ENCODE measurements at regions not wholly inside any gene's neighbourhood (a gene's known extent, or its start where the extent isn't known, plus 50 kb on each side); places are given as distances from the start of the nearest gene placed in this dataset.

- DNase-seq (no peak), ATAC-seq (ENCODE audit: low FRiP score) (no peak)
- Histone ChIP-seq H3K27me3 (ENCODE audit: control insufficient read depth in 1 of 2, insufficient read depth in 2 of 2, low read length in 1 of 2) (no peaks in the 10 kb centered on the region), H3K27ac (ENCODE audit: low read depth in 1 of 2, low read length in 2 of 2) (no peak overlapping the region), H3K9me3 (ENCODE audit: control insufficient read depth, low read length) (no peaks in the 10 kb centered on the region), H3K4me1 (ENCODE audit: control insufficient read depth in 1 of 2, insufficient read depth in 2 of 2, low read length in 2 of 2) (no peaks in the 10 kb centered on the region), H3K4me3 (ENCODE audit: low read length in 2 of 2) (no peak overlapping the region), H3K36me3 (ENCODE audit: control insufficient read depth in 1 of 2, insufficient read depth in 2 of 2, low read length in 1 of 2) (no peaks in the 10 kb centered on the region)
- intact Hi-C loops (cut with DNase I): no loop called here
- 92 to 96% methylated on average over 18 of the region's 18 CpGs for WGBS, 2 donors
Observed at GRCh38 chr11:134913391-134913790, 501.3 kb upstream of the B3GAT1 start.

- no peaks in the 10 kb centered on the region for H3K36me3 ChIP-seq (ENCODE audit: control insufficient read depth in 1 of 2, insufficient read depth in 2 of 2, low read length in 1 of 2)
- DNase-seq (no peak), ATAC-seq (ENCODE audit: low FRiP score) (no peak)
- H3K4me1 ChIP-seq (ENCODE audit: control insufficient read depth in 1 of 2, insufficient read depth in 2 of 2, low read length in 2 of 2): no peaks in the 10 kb centered on the region
- intact Hi-C loops (cut with DNase I): no loop called here
- no peak overlapping the region for H3K27ac ChIP-seq (ENCODE audit: low read depth in 1 of 2, low read length in 2 of 2)
- no peaks in the 10 kb centered on the region for H3K9me3 ChIP-seq (ENCODE audit: control insufficient read depth, low read length)
- H3K27me3 ChIP-seq (ENCODE audit: control insufficient read depth in 1 of 2, insufficient read depth in 2 of 2, low read length in 1 of 2): no peaks in the 10 kb centered on the region
- 62 to 66% methylated on average over 9 of the region's 9 CpGs for WGBS, 2 donors
- H3K4me3 ChIP-seq (ENCODE audit: low read length in 2 of 2): no peak overlapping the region
Observed at GRCh38 chr11:134911514-134912180, 499.6 kb upstream of the B3GAT1 start.

- Histone ChIP-seq H3K4me1 (ENCODE audit: control insufficient read depth in 1 of 2, insufficient read depth in 2 of 2, low read length in 2 of 2) (peaks cover 0 to 2% of the 10 kb centered on the region in 2 donors), H3K9me3 (ENCODE audit: control insufficient read depth, low read length) (no peaks in the 10 kb centered on the region), H3K4me3 (ENCODE audit: low read length in 2 of 2) (no peak overlapping the region), H3K27me3 (ENCODE audit: control insufficient read depth in 1 of 2, insufficient read depth in 2 of 2, low read length in 1 of 2) (no peaks in the 10 kb centered on the region), H3K36me3 (ENCODE audit: control insufficient read depth in 1 of 2, insufficient read depth in 2 of 2, low read length in 1 of 2) (no peaks in the 10 kb centered on the region), H3K27ac (ENCODE audit: low read depth in 1 of 2, low read length in 2 of 2) (no peak overlapping the region)
- intact Hi-C loops (cut with DNase I): no loop called here
- DNase-seq (no peak), ATAC-seq (ENCODE audit: low FRiP score) (no peak)
- WGBS, 2 donors: 93 to 96% methylated on average over 5 of the region's 5 CpGs
Observed at GRCh38 chr11:134908583-134908982, 496.5 kb upstream of the B3GAT1 start.

- Histone ChIP-seq H3K4me1 (ENCODE audit: control insufficient read depth in 1 of 2, insufficient read depth in 2 of 2, low read length in 2 of 2) (peaks cover 0 to 2% of the 10 kb centered on the region in 2 donors), H3K27me3 (ENCODE audit: control insufficient read depth in 1 of 2, insufficient read depth in 2 of 2, low read length in 1 of 2) (peaks cover 0 to 1% of the 10 kb centered on the region in 2 donors), H3K27ac (ENCODE audit: low read depth in 1 of 2, low read length in 2 of 2) (no peak overlapping the region), H3K36me3 (ENCODE audit: control insufficient read depth in 1 of 2, insufficient read depth in 2 of 2, low read length in 1 of 2) (no peaks in the 10 kb centered on the region), H3K4me3 (ENCODE audit: low read length in 2 of 2) (no peak overlapping the region), H3K9me3 (ENCODE audit: control insufficient read depth, low read length) (no peaks in the 10 kb centered on the region)
- 93 to 94% methylated on average over 5 of the region's 5 CpGs for WGBS, 2 donors
- no peak for DNase-seq
- ATAC-seq (ENCODE audit: low FRiP score): no peak
- intact Hi-C loops (cut with DNase I): no loop called here
Observed at GRCh38 chr11:134907636-134908035, 495.6 kb upstream of the B3GAT1 start.

GRCh38 chr11:134906356-134906955 is 494.4 kb upstream of the B3GAT1 start:
- ATAC-seq (ENCODE audit: low FRiP score) (no peak), DNase-seq (no peak)
- WGBS, 2 donors: 86 to 92% methylated on average over 17 to 19 of the region's 19 CpGs
- intact Hi-C loops (cut with DNase I): no loop called here
- peaks cover 0 to 2% of the 10 kb centered on the region in 2 donors for H3K27me3 ChIP-seq (ENCODE audit: control insufficient read depth in 1 of 2, insufficient read depth in 2 of 2, low read length in 1 of 2)
- H3K4me3 ChIP-seq (ENCODE audit: low read length in 2 of 2): no peak overlapping the region
- peaks cover 0 to 2% of the 10 kb centered on the region in 2 donors for H3K4me1 ChIP-seq (ENCODE audit: control insufficient read depth in 1 of 2, insufficient read depth in 2 of 2, low read length in 2 of 2)
- no peaks in the 10 kb centered on the region for H3K9me3 ChIP-seq (ENCODE audit: control insufficient read depth, low read length)
- H3K36me3 ChIP-seq (ENCODE audit: control insufficient read depth in 1 of 2, insufficient read depth in 2 of 2, low read length in 1 of 2): no peaks in the 10 kb centered on the region
- H3K27ac ChIP-seq (ENCODE audit: low read depth in 1 of 2, low read length in 2 of 2): no peak overlapping the region

GRCh38 chr11:134905928-134906327 is 493.9 kb upstream of the B3GAT1 start:
- no peak for DNase-seq
- no peak for ATAC-seq (ENCODE audit: low FRiP score)
- Histone ChIP-seq H3K36me3 (ENCODE audit: control insufficient read depth in 1 of 2, insufficient read depth in 2 of 2, low read length in 1 of 2) (no peaks in the 10 kb centered on the region), H3K27ac (ENCODE audit: low read depth in 1 of 2, low read length in 2 of 2) (no peak overlapping the region), H3K27me3 (ENCODE audit: control insufficient read depth in 1 of 2, insufficient read depth in 2 of 2, low read length in 1 of 2) (peaks cover 0 to 2% of the 10 kb centered on the region in 2 donors), H3K4me1 (ENCODE audit: control insufficient read depth in 1 of 2, insufficient read depth in 2 of 2, low read length in 2 of 2) (peaks cover 0 to 2% of the 10 kb centered on the region in 2 donors), H3K4me3 (ENCODE audit: low read length in 2 of 2) (no peak overlapping the region), H3K9me3 (ENCODE audit: control insufficient read depth, low read length) (no peaks in the 10 kb centered on the region)
- intact Hi-C loops (cut with DNase I): no loop called here
- 4 to 8% methylated on average over 14 of the region's 14 CpGs for WGBS, 2 donors

GRCh38 chr11:134905517-134905916 is 493.5 kb upstream of the B3GAT1 start:
- H3K27me3 ChIP-seq (ENCODE audit: control insufficient read depth in 1 of 2, insufficient read depth in 2 of 2, low read length in 1 of 2): peaks cover 0 to 2% of the 10 kb centered on the region in 2 donors

GRCh38 chr11:134904103-134904790 is 492.2 kb upstream of the B3GAT1 start:
- Histone ChIP-seq H3K4me3 (ENCODE audit: low read length in 2 of 2) (no peak overlapping the region), H3K27me3 (ENCODE audit: control insufficient read depth in 1 of 2, insufficient read depth in 2 of 2, low read length in 1 of 2) (peaks cover 0 to 4% of the 10 kb centered on the region in 2 donors), H3K4me1 (ENCODE audit: control insufficient read depth in 1 of 2, insufficient read depth in 2 of 2, low read length in 2 of 2) (peaks cover 0 to 2% of the 10 kb centered on the region in 2 donors), H3K9me3 (ENCODE audit: control insufficient read depth, low read length) (no peaks in the 10 kb centered on the region), H3K36me3 (ENCODE audit: control insufficient read depth in 1 of 2, insufficient read depth in 2 of 2, low read length in 1 of 2) (no peaks in the 10 kb centered on the region), H3K27ac (ENCODE audit: low read depth in 1 of 2, low read length in 2 of 2) (no peak overlapping the region)
- ATAC-seq (ENCODE audit: low FRiP score) (no peak), DNase-seq (no peak)
- WGBS, 2 donors: 82 to 83% methylated on average over 8 of the region's 8 CpGs
- intact Hi-C loops (cut with DNase I): no loop called here

More at GRCh38 chr11:134905517-134905916, 493.5 kb upstream of the B3GAT1 start:
- DNase-seq (no peak), ATAC-seq (ENCODE audit: low FRiP score) (no peak)
- 2 to 11% methylated on average over 2 of the region's 2 CpGs for WGBS, 2 donors
- H3K4me3 ChIP-seq (ENCODE audit: low read length in 2 of 2): no peak overlapping the region
- no peaks in the 10 kb centered on the region for H3K36me3 ChIP-seq (ENCODE audit: control insufficient read depth in 1 of 2, insufficient read depth in 2 of 2, low read length in 1 of 2)
- H3K27ac ChIP-seq (ENCODE audit: low read depth in 1 of 2, low read length in 2 of 2): no peak overlapping the region
- no peaks in the 10 kb centered on the region for H3K9me3 ChIP-seq (ENCODE audit: control insufficient read depth, low read length)
- intact Hi-C loops (cut with DNase I): no loop called here
- peaks cover 0 to 2% of the 10 kb centered on the region in 2 donors for H3K4me1 ChIP-seq (ENCODE audit: control insufficient read depth in 1 of 2, insufficient read depth in 2 of 2, low read length in 2 of 2)

All from aorta (tissue), 5 donors.